HepG2 (cell line): ENCODE measurements at regions not wholly inside any gene's neighbourhood (a gene's known extent, or its start where the extent isn't known, plus 50 kb on each side); places are given as distances from the start of the nearest gene placed in this dataset.

ENCODE experiments used
- ARNTL ChIP-seq: sonication (generic); formaldehyde crosslinking; IDR thresholded peaks from 2 replicates; pipeline ENCODE4 v1.4.0; 2020; ENCODE audit warnings: mild to moderate bottlenecking, missing genetic modification reagents
- ATF1 ChIP-seq: IDR thresholded peaks from 2 replicates; pipeline ENCODE4 v1.6.1; 2016; ENCODE audit warnings: mild to moderate bottlenecking, control low read depth
- CTCF ChIP-seq: sonication (generic); formaldehyde crosslinking; IDR thresholded peaks from 2 replicates; pipeline ENCODE4 v1.5.0; 2020; ENCODE audit warnings: mild to moderate bottlenecking, missing genetic modification reagents, moderate library complexity
- EZH2 ChIP-seq: conservative IDR thresholded peaks from 2 replicates; pipeline ENCODE4 v1.6.1; 2012; ENCODE audit warnings: mild to moderate bottlenecking, low read depth, low read length, moderate library complexity
- KLF16 ChIP-seq, 2 experiments: sonication (generic) in 1 of 2; formaldehyde crosslinking in 1 of 2; IDR thresholded peaks; 2 replicates each; pipeline versions ENCODE4 v1.6.1 to v1.8.0; 2016 to 2023; ENCODE audit warnings: missing genetic modification reagents in 2 of 2, missing compliant biosample characterization in 1 of 2
- RAD21 ChIP-seq: fragments of 450-650 bp; formaldehyde crosslinking; IDR thresholded peaks from 2 replicates; pipeline ENCODE4 v1.5.0; 2020; ENCODE audit warnings: mild to moderate bottlenecking
- TAF1 ChIP-seq: sonication (generic); formaldehyde crosslinking; IDR thresholded peaks from 2 replicates; pipeline ENCODE4 v1.4.0; 2020; ENCODE audit warnings: missing genetic modification reagents
- ZBTB40 ChIP-seq, 2 experiments: fragments of 450-650 bp in 1 of 2; sonication (generic) in 1 of 2; formaldehyde crosslinking in 1 of 2; IDR thresholded peaks; 2 replicates each; pipeline versions ENCODE4 v1.6.1 to v1.8.0; 2016 to 2022; ENCODE audit warnings: antibody characterized with exemption in 1 of 2, mild to moderate bottlenecking in 1 of 2, missing genetic modification reagents in 1 of 2

- TF ChIP-seq EZH2 (no peak), ARNTL (CRISPR knock-in tag) (no peak), ATF1 (CRISPR knock-in tag) (no peak), ZBTB40 (IDR thresholded peaks at IDR 0.05) (no peak), ZBTB40 (CRISPR knock-in tag; IDR thresholded peaks at IDR 0.05) (no peak), CTCF (CRISPR knock-in tag) (no peak), RAD21 (CRISPR knock-in tag) (no peak), KLF16 (CRISPR knock-in tag; IDR thresholded peaks at IDR 0.05) (no peak), TAF1 (no peak)
These were observed 189.5 kb downstream of the TTC8 start for GRCh38 chr14:89013698-89014568.
